B cell (primary cell): ENCODE measurements at regions not wholly inside any gene's neighbourhood (a gene's known extent, or its start where the extent isn't known, plus 50 kb on each side); places are given as distances from the start of the nearest gene placed in this dataset.

Source experiments
- ATAC-seq: fragments of 200-7000 bp; cut with Tn5 transposase; one replicate; pipeline ENCODE4 v1.10.0; 2021; ENCODE audit warnings: low read depth, mild to moderate bottlenecking, moderate number of reproducible peaks, moderate library complexity
- CTCF ChIA-PET: fragments of 350-600 bp; sonication (Branson Sonifier 250); formaldehyde crosslinking; loops from one replicate; lab custom pipeline; 2021; ENCODE audit warnings: antibody characterized with exemption, inconsistent platforms; lab: Charles Lee
- POLR2A ChIA-PET: fragments of 350-600 bp; sonication (Branson Sonifier 250); formaldehyde crosslinking; loops from one replicate; lab custom pipeline; 2021; ENCODE audit warnings: antibody characterized with exemption; lab: Charles Lee
- DNase-seq: peaks from one replicate; pipeline ENCODE4 v3.0.0; 2013
- H2AFZ ChIP-seq: 2 replicates; pipeline ENCODE4 v1.6.1; 2012; ENCODE audit warnings: mild to moderate bottlenecking, low read depth, low read length; ENCODE audit not compliant: insufficient read depth, poor library complexity, severe bottlenecking
- H3K27ac ChIP-seq, 2 donors: 1 replicate in 1 of 2; 2 replicates in 1 of 2; pipeline ENCODE4 v1.5.1; 2012 to 2013; ENCODE audit warnings: low read length in 2 of 2, mild to moderate bottlenecking in 2 of 2, moderate library complexity in 1 of 2
- H3K27me3 ChIP-seq, 4 experiments: fragments of 200-600 bp in 1 of 4; sonication (generic) in 1 of 4; replicated peaks in 1 of 4; 1 replicate in 2 of 4; 2 replicates in 2 of 4; pipeline versions ENCODE4 v1.6.1 to v1.7.0; 2013 to 2016; ENCODE audit warnings: low read length in 3 of 4, mild to moderate bottlenecking in 2 of 4, mixed read lengths in 1 of 4, moderate library complexity in 1 of 4; ENCODE audit not compliant: insufficient read depth in 4 of 4, control insufficient read depth in 3 of 4; ENCODE audit errors: control extremely low read depth in 1 of 4
- H3K36me3 ChIP-seq, 2 experiments: replicated peaks in 1 of 2; 1 replicate in 1 of 2; 2 replicates in 1 of 2; pipeline versions ENCODE4 v1.6.1 to v1.7.1; 2013; ENCODE audit warnings: low read length in 1 of 2; ENCODE audit not compliant: insufficient read depth in 2 of 2, control insufficient read depth in 1 of 2; ENCODE audit errors: control extremely low read depth in 1 of 2, extremely low read depth in 1 of 2
- H3K4me1 ChIP-seq, 2 donors: fragments of 200-600 bp in 1 of 2; sonication (generic) in 1 of 2; 1 replicate in 1 of 2; 2 replicates in 1 of 2; pipeline versions ENCODE4 v1.5.1 to v1.6.1; 2013 to 2017; ENCODE audit warnings: low read length in 2 of 2; ENCODE audit not compliant: control insufficient read depth in 2 of 2, insufficient read depth in 2 of 2
- H3K4me2 ChIP-seq: replicated peaks from 2 replicates; pipeline ENCODE3; 2012; ENCODE audit warnings: mild to moderate bottlenecking, low read depth, low read length; ENCODE audit not compliant: poor library complexity, severe bottlenecking
- H3K4me3 ChIP-seq, 5 experiments: fragments of 200-600 bp in 1 of 5; sonication (generic) in 1 of 5; 1 replicate in 3 of 5; 2 replicates in 2 of 5; pipeline versions ENCODE4 v1.5.1 to v1.7.0; 2011 to 2016; ENCODE audit warnings: low read length in 4 of 5, mild to moderate bottlenecking in 4 of 5, low read depth in 2 of 5, control low read depth in 1 of 5, moderate library complexity in 1 of 5; ENCODE audit not compliant: insufficient read depth in 1 of 5; ENCODE audit errors: control extremely low read depth in 1 of 5, extremely low read depth in 1 of 5
- H3K79me2 ChIP-seq: fragments of 200-600 bp; sonication (generic); one replicate; pipeline ENCODE4 v1.6.0; 2016; ENCODE audit warnings: low read length; ENCODE audit not compliant: control insufficient read depth, insufficient read depth
- H3K9ac ChIP-seq: fragments of 200-600 bp; sonication (generic); 2 replicates; pipeline ENCODE4 v1.6.1; 2017; ENCODE audit warnings: mild to moderate bottlenecking, low read length, moderate library complexity
- H3K9me3 ChIP-seq, 3 donors: one replicate each; pipeline versions ENCODE4 v1.6.1 to v1.7.1; 2013; ENCODE audit warnings: low read length in 2 of 3; ENCODE audit not compliant: control insufficient read depth in 2 of 3, insufficient read depth in 1 of 3; ENCODE audit errors: control extremely low read depth in 1 of 3
- H4K20me1 ChIP-seq: 2 replicates; pipeline ENCODE4 v1.6.0; 2012; ENCODE audit warnings: mild to moderate bottlenecking, low read length; ENCODE audit not compliant: insufficient read depth, control insufficient read depth, poor library complexity, severe bottlenecking
- H3K27ac Mint-ChIP-seq: one replicate; pipeline ENCODE4 v1.8.0; 2021; ENCODE audit warnings: mixed read lengths
- H3K27me3 Mint-ChIP-seq: one replicate; pipeline ENCODE4 v1.8.0; 2021; ENCODE audit warnings: mixed read lengths
- H3K4me1 Mint-ChIP-seq: one replicate; pipeline ENCODE4 v1.8.0; 2021; ENCODE audit warnings: mixed read lengths
- H3K4me3 Mint-ChIP-seq: one replicate; pipeline ENCODE4 v1.8.0; 2021; ENCODE audit warnings: mixed read lengths
- H3K9me3 Mint-ChIP-seq: one replicate; pipeline ENCODE4 v1.8.0; 2022; ENCODE audit warnings: mixed read lengths; ENCODE audit not compliant: insufficient read depth
- CTCF ChIP-seq: fragments of 200-600 bp; IDR thresholded peaks from one replicate; pipeline ENCODE4 v1.8.0; 2022; ENCODE audit warnings: antibody characterized with exemption, mild to moderate bottlenecking
- EZH2 ChIP-seq: IDR thresholded peaks from 2 replicates; pipeline ENCODE4 v1.6.1; 2012; ENCODE audit warnings: borderline replicate concordance, low read depth, mild to moderate bottlenecking, moderate library complexity, low read length; ENCODE audit not compliant: insufficient read depth, poor library complexity, severe bottlenecking
- WGBS: methylation state at CpG from one replicate; pipeline ENCODE4 v1.1.5; 2013; ENCODE audit warnings: missing lambda C conversion rate; ENCODE audit not compliant: insufficient coverage; 5-methylcytosine and 5-hydroxymethylcytosine counted together
- intact Hi-C: fragments of 100-400 bp; cut with micrococcal nuclease; formaldehyde crosslinking; loops from one replicate; pipeline ENCODE4 v1.10.0; 2022

- intact Hi-C loops, result no loop called here
Observed at GRCh38 chr1:224541901-224542630, 74.1 kb upstream of the CNIH3 start.

More at GRCh38 chr1:224541901-224542630, 74.1 kb upstream of the CNIH3 start:
- Histone ChIP-seq H3K9me3 (no peaks in the 10 kb centered on the region), H3K4me1 (no peaks in the 10 kb centered on the region), H3K27ac (no peak overlapping the region), H3K27me3 (no peaks in the 10 kb centered on the region), H3K9ac (no peak overlapping the region), H4K20me1 (no peaks in the 10 kb centered on the region), H3K4me2 (no peak overlapping the region), H3K4me3 (no peak overlapping the region), H3K36me3 (no peaks in the 10 kb centered on the region), H2AFZ (no peak overlapping the region), H3K79me2 (no peaks in the 10 kb centered on the region)
- TF ChIP-seq CTCF (no peak), EZH2 (no peak)
- Mint-ChIP-seq H3K27ac (no peak overlapping the region), H3K4me3 (no peak overlapping the region), H3K4me1 (no peaks in the 10 kb centered on the region), H3K9me3 (no peaks in the 10 kb centered on the region), H3K27me3 (peaks cover 32% of the 10 kb centered on the region)
- ChIA-PET POLR2A (no interaction called here), CTCF (no interaction called here)
- DNase-seq (no peak), ATAC-seq (no peak)
- 86% methylated on average over 2 of the region's 5 CpGs for WGBS
